ENCODE measurements at regions not wholly inside any gene's neighbourhood (a gene's known extent, or its start where the extent isn't known, plus 50 kb on each side); places are given as distances from the start of the nearest gene placed in this dataset.

DNA sequence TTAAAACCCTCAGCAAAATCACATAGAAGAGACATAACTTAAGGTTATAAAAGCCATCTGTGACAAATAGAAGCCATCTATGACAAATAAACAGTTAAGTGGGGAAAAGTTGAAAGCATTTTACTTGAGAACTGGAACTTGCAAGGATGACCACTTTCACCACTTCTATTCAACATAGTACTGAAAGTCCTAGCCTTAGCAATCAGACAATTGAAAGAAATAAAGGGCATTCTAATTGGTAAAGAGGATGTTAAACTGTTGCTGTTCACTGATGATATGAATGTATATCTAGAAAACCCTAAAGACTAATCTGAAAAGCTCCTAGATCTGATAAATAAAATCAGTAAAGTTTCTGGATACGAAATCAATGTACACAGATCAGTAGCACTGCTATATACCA lies 186.9 kb upstream of the SATB1 start:
- no peak for TF ChIP-seq POLR2A (IDR thresholded peaks at IDR 0.05)
- TF ChIP-seq, protein P1, sequence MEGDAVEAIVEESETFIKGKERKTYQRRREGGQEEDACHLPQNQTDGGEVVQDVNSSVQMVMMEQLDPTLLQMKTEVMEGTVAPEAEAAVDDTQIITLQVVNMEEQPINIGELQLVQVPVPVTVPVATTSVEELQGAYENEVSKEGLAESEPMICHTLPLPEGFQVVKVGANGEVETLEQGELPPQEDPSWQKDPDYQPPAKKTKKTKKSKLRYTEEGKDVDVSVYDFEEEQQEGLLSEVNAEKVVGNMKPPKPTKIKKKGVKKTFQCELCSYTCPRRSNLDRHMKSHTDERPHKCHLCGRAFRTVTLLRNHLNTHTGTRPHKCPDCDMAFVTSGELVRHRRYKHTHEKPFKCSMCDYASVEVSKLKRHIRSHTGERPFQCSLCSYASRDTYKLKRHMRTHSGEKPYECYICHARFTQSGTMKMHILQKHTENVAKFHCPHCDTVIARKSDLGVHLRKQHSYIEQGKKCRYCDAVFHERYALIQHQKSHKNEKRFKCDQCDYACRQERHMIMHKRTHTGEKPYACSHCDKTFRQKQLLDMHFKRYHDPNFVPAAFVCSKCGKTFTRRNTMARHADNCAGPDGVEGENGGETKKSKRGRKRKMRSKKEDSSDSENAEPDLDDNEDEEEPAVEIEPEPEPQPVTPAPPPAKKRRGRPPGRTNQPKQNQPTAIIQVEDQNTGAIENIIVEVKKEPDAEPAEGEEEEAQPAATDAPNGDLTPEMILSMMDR (IDR thresholded peaks at IDR 0.05 in 8 of 11, conservative IDR thresholded peaks at IDR 0.05 in 3 of 11), result no peak
- TF ChIP-seq POLR2AphosphoS5 (IDR thresholded peaks at IDR 0.05), result no peak

All from spleen (tissue), 7 donors.